ENCODE measurements at regions not wholly inside any gene's neighbourhood (a gene's known extent, or its start where the extent isn't known, plus 50 kb on each side); places are given as distances from the start of the nearest gene placed in this dataset.

GRCh38 chr2:60091894-60092293, 461.6 kb downstream of the BCL11A start:
- no peak for TF ChIP-seq CTCF (IDR thresholded peaks at IDR 0.05; ENCODE audit: low read depth, low read length)
- H3K4me3 ChIP-seq (ENCODE audit: low read depth, low read length), result no peak overlapping the region
- H3K9me3 ChIP-seq, result no peaks in the 10 kb centered on the region
- no peaks in the 10 kb centered on the region for H3K4me1 ChIP-seq
- DNase-seq, result no peak
- no peaks in the 10 kb centered on the region for H3K27me3 ChIP-seq
- H3K36me3 ChIP-seq, result no peaks in the 10 kb centered on the region

GRCh38 chr2:60091266-60091665, 462.2 kb downstream of the BCL11A start:
- H3K4me3 ChIP-seq (ENCODE audit: low read depth, low read length), result no peak overlapping the region
- TF ChIP-seq CTCF (IDR thresholded peaks at IDR 0.05; ENCODE audit: low read depth, low read length), result no peak
- no peaks in the 10 kb centered on the region for H3K36me3 ChIP-seq
- H3K9me3 ChIP-seq, result no peaks in the 10 kb centered on the region
- H3K4me1 ChIP-seq, result no peaks in the 10 kb centered on the region
- no peak for DNase-seq
- H3K27me3 ChIP-seq, result no peaks in the 10 kb centered on the region

GRCh38 chr2:60079562-60079961, 473.9 kb downstream of the BCL11A start:
- Histone ChIP-seq H3K27me3 (no peaks in the 10 kb centered on the region), H3K4me3 (ENCODE audit: low read depth, low read length) (no peak overlapping the region), H3K4me1 (no peaks in the 10 kb centered on the region), H3K9me3 (no peaks in the 10 kb centered on the region), H3K36me3 (no peaks in the 10 kb centered on the region)
- DNase-seq, result no peak
- no peak for TF ChIP-seq CTCF (IDR thresholded peaks at IDR 0.05; ENCODE audit: low read depth, low read length)

- no peak for TF ChIP-seq CTCF (IDR thresholded peaks at IDR 0.05; ENCODE audit: low read depth, low read length)
- H3K9me3 ChIP-seq, result no peaks in the 10 kb centered on the region
- H3K27me3 ChIP-seq, result no peaks in the 10 kb centered on the region
- H3K4me3 ChIP-seq (ENCODE audit: low read depth, low read length), result no peak overlapping the region
- no peak for DNase-seq
- H3K36me3 ChIP-seq, result no peaks in the 10 kb centered on the region
- H3K4me1 ChIP-seq, result no peaks in the 10 kb centered on the region
These were observed 478.4 kb downstream of the BCL11A start for GRCh38 chr2:60075048-60075447.

- no peaks in the 10 kb centered on the region; the same call in 1 of the 2 replicates for H3K27me3 ChIP-seq
- H3K9me3 ChIP-seq, result no peaks in the 10 kb centered on the region
- no peak for DNase-seq
- H3K4me1 ChIP-seq, result no peaks in the 10 kb centered on the region
- no peaks in the 10 kb centered on the region for H3K36me3 ChIP-seq
- no peak overlapping the region for H3K4me3 ChIP-seq (ENCODE audit: low read depth, low read length)
- no peak for TF ChIP-seq CTCF (IDR thresholded peaks at IDR 0.05; ENCODE audit: low read depth, low read length)
These were observed 480.3 kb downstream of the BCL11A start for GRCh38 chr2:60073201-60073600.

GRCh38 chr2:60072609-60073008, 480.8 kb downstream of the BCL11A start:
- DNase-seq, result no peak
- Histone ChIP-seq H3K9me3 (no peaks in the 10 kb centered on the region), H3K36me3 (no peaks in the 10 kb centered on the region), H3K27me3 (no peaks in the 10 kb centered on the region; the same call in 1 of the 2 replicates), H3K4me3 (ENCODE audit: low read depth, low read length) (no peak overlapping the region), H3K4me1 (no peaks in the 10 kb centered on the region)
- no peak for TF ChIP-seq CTCF (IDR thresholded peaks at IDR 0.05; ENCODE audit: low read depth, low read length)

All from BE2C (cell line).